ENCODE measurements at regions not wholly inside any gene's neighbourhood (a gene's known extent, or its start where the extent isn't known, plus 50 kb on each side); places are given as distances from the start of the nearest gene placed in this dataset.

GRCh38 chr2:40535972-40536371 is 84.1 kb upstream of the SLC8A1 start:
- FAIRE-seq (no peak), DNase-seq (no peak)
- WGBS, 3 donors, result 71 to 75% (median 72%) methylated on average over 4 of the region's 4 CpGs
- no peaks in the 10 kb centered on the region for H3K36me3 ChIP-seq (ENCODE audit: control insufficient read depth in 3 of 3, insufficient read depth in 2 of 3, low read depth in 1 of 3, low read length in 3 of 3)
- H3K4me1 ChIP-seq (ENCODE audit: control insufficient read depth in 3 of 3, insufficient read depth in 2 of 3, low read depth in 1 of 3, low read length in 2 of 3), result peaks cover 0 to 2% (median 0%) of the 10 kb centered on the region in 3 donors
- H3K9me3 ChIP-seq (ENCODE audit: control insufficient read depth in 2 of 2, insufficient read depth in 1 of 2, low read depth in 1 of 2, low read length in 1 of 2), result no peaks in the 10 kb centered on the region
- no peak overlapping the region for H3K27ac ChIP-seq (ENCODE audit: low read depth in 1 of 3, low read length in 2 of 3)
- H3K27me3 ChIP-seq (ENCODE audit: control insufficient read depth in 3 of 3, insufficient read depth in 3 of 3, low read length in 3 of 3), result no peaks in the 10 kb centered on the region
- no peak overlapping the region for H3K4me3 ChIP-seq (ENCODE audit: low read depth in 1 of 3, low read length in 3 of 3)

GRCh38 chr2:40540026-40540425 is 88.1 kb upstream of the SLC8A1 start:
- FAIRE-seq, result no peak
- DNase-seq, result peak; percentile 12 to 85
- H3K27ac ChIP-seq (ENCODE audit: low read depth in 1 of 3, low read length in 2 of 3), result peak overlapping the region in 1 of 3 donors; percentile 48
- peak overlapping the region in 1 of 3 donors; percentile 27 for H3K4me3 ChIP-seq (ENCODE audit: low read depth in 1 of 3, low read length in 3 of 3)
- 19 to 71% (median 31%) methylated on average over 3 of the region's 3 CpGs for WGBS, 3 donors
- H3K9me3 ChIP-seq (ENCODE audit: control insufficient read depth in 2 of 2, insufficient read depth in 1 of 2, low read depth in 1 of 2, low read length in 1 of 2), result no peaks in the 10 kb centered on the region
- H3K4me1 ChIP-seq (ENCODE audit: control insufficient read depth in 3 of 3, insufficient read depth in 2 of 3, low read depth in 1 of 3, low read length in 2 of 3), result peaks cover 0 to 4% (median 3%) of the 10 kb centered on the region in 3 donors
- no peaks in the 10 kb centered on the region for H3K27me3 ChIP-seq (ENCODE audit: control insufficient read depth in 3 of 3, insufficient read depth in 3 of 3, low read length in 3 of 3)
- H3K36me3 ChIP-seq (ENCODE audit: control insufficient read depth in 3 of 3, insufficient read depth in 2 of 3, low read depth in 1 of 3, low read length in 3 of 3), result no peaks in the 10 kb centered on the region

GRCh38 chr2:40543381-40543780 is 91.5 kb upstream of the SLC8A1 start:
- WGBS, 3 donors, result 21 to 62% (median 40%) methylated on average over 2 of the region's 2 CpGs
- no peak overlapping the region for H3K4me3 ChIP-seq (ENCODE audit: low read depth in 1 of 3, low read length in 3 of 3)
- FAIRE-seq (no peak), DNase-seq (peak in 1 of 2 donors; percentile 49)
- H3K27me3 ChIP-seq (ENCODE audit: control insufficient read depth in 3 of 3, insufficient read depth in 3 of 3, low read length in 3 of 3), result no peaks in the 10 kb centered on the region
- no peaks in the 10 kb centered on the region for H3K36me3 ChIP-seq (ENCODE audit: control insufficient read depth in 3 of 3, insufficient read depth in 2 of 3, low read depth in 1 of 3, low read length in 3 of 3)
- no peaks in the 10 kb centered on the region for H3K9me3 ChIP-seq (ENCODE audit: control insufficient read depth in 2 of 2, insufficient read depth in 1 of 2, low read depth in 1 of 2, low read length in 1 of 2)
- peaks cover 0 to 7% (median 3%) of the 10 kb centered on the region in 3 donors for H3K4me1 ChIP-seq (ENCODE audit: control insufficient read depth in 3 of 3, insufficient read depth in 2 of 3, low read depth in 1 of 3, low read length in 2 of 3)
- H3K27ac ChIP-seq (ENCODE audit: low read depth in 1 of 3, low read length in 2 of 3), result no peak overlapping the region

- peak overlapping the region in 1 of 3 donors; percentile 60 for H3K27ac ChIP-seq (ENCODE audit: low read depth in 1 of 3, low read length in 2 of 3)
- no peak overlapping the region for H3K4me3 ChIP-seq (ENCODE audit: low read depth in 1 of 3, low read length in 3 of 3)
- no peaks in the 10 kb centered on the region for H3K27me3 ChIP-seq (ENCODE audit: control insufficient read depth in 3 of 3, insufficient read depth in 3 of 3, low read length in 3 of 3)
- WGBS, 3 donors, result 93 to 98% (median 93%) methylated on average over 3 of the region's 3 CpGs
- peaks cover 0 to 7% (median 3%) of the 10 kb centered on the region in 3 donors for H3K4me1 ChIP-seq (ENCODE audit: control insufficient read depth in 3 of 3, insufficient read depth in 2 of 3, low read depth in 1 of 3, low read length in 2 of 3)
- DNase-seq (no peak), FAIRE-seq (no peak)
- H3K36me3 ChIP-seq (ENCODE audit: control insufficient read depth in 3 of 3, insufficient read depth in 2 of 3, low read depth in 1 of 3, low read length in 3 of 3), result no peaks in the 10 kb centered on the region
- H3K9me3 ChIP-seq (ENCODE audit: control insufficient read depth in 2 of 2, insufficient read depth in 1 of 2, low read depth in 1 of 2, low read length in 1 of 2), result no peaks in the 10 kb centered on the region
Measured at GRCh38 chr2:40544072-40544471, 92.2 kb upstream of the SLC8A1 start.

- no peaks in the 10 kb centered on the region for H3K9me3 ChIP-seq (ENCODE audit: control insufficient read depth in 2 of 2, insufficient read depth in 1 of 2, low read depth in 1 of 2, low read length in 1 of 2)
- H3K27me3 ChIP-seq (ENCODE audit: control insufficient read depth in 3 of 3, insufficient read depth in 3 of 3, low read length in 3 of 3), result no peaks in the 10 kb centered on the region
- peak overlapping the region in 1 of 3 donors; percentile 32 for H3K27ac ChIP-seq (ENCODE audit: low read depth in 1 of 3, low read length in 2 of 3)
- FAIRE-seq (peak; percentile 88), DNase-seq (peak in 1 of 2 donors; percentile 96)
- H3K36me3 ChIP-seq (ENCODE audit: control insufficient read depth in 3 of 3, insufficient read depth in 2 of 3, low read depth in 1 of 3, low read length in 3 of 3), result no peaks in the 10 kb centered on the region
- WGBS, 3 donors, result 9 to 62% (median 24%) methylated on average over 4 of the region's 4 CpGs
- no peak overlapping the region for H3K4me3 ChIP-seq (ENCODE audit: low read depth in 1 of 3, low read length in 3 of 3)
- H3K4me1 ChIP-seq (ENCODE audit: control insufficient read depth in 3 of 3, insufficient read depth in 2 of 3, low read depth in 1 of 3, low read length in 2 of 3), result peaks cover 0 to 7% (median 3%) of the 10 kb centered on the region in 3 donors
Measured at GRCh38 chr2:40545645-40546044, 93.8 kb upstream of the SLC8A1 start.

- Histone ChIP-seq H3K4me3 (ENCODE audit: low read depth in 1 of 3, low read length in 3 of 3) (no peak overlapping the region), H3K36me3 (ENCODE audit: control insufficient read depth in 3 of 3, insufficient read depth in 2 of 3, low read depth in 1 of 3, low read length in 3 of 3) (no peaks in the 10 kb centered on the region), H3K27me3 (ENCODE audit: control insufficient read depth in 3 of 3, insufficient read depth in 3 of 3, low read length in 3 of 3) (no peaks in the 10 kb centered on the region), H3K4me1 (ENCODE audit: control insufficient read depth in 3 of 3, insufficient read depth in 2 of 3, low read depth in 1 of 3, low read length in 2 of 3) (peaks cover 0 to 7% (median 0%) of the 10 kb centered on the region in 3 donors), H3K27ac (ENCODE audit: low read depth in 1 of 3, low read length in 2 of 3) (peak overlapping the region in 1 of 3 donors; percentile 55), H3K9me3 (ENCODE audit: control insufficient read depth in 2 of 2, insufficient read depth in 1 of 2, low read depth in 1 of 2, low read length in 1 of 2) (no peaks in the 10 kb centered on the region)
- 16 to 56% (median 31%) methylated on average over 8 of the region's 8 CpGs for WGBS, 3 donors
- FAIRE-seq (peak; percentile 97), DNase-seq (peak; percentile 5 to 84)
Measured at GRCh38 chr2:40546439-40547191, 94.7 kb upstream of the SLC8A1 start.

GRCh38 chr2:40548521-40548920 is 96.6 kb upstream of the SLC8A1 start:
- H3K36me3 ChIP-seq (ENCODE audit: control insufficient read depth in 3 of 3, insufficient read depth in 2 of 3, low read depth in 1 of 3, low read length in 3 of 3), result no peaks in the 10 kb centered on the region
- H3K4me1 ChIP-seq (ENCODE audit: control insufficient read depth in 3 of 3, insufficient read depth in 2 of 3, low read depth in 1 of 3, low read length in 2 of 3), result peaks cover 0 to 7% (median 0%) of the 10 kb centered on the region in 3 donors
- 92 to 94% (median 93%) methylated on average over 1 of the region's 1 CpG for WGBS, 3 donors
- H3K27ac ChIP-seq (ENCODE audit: low read depth in 1 of 3, low read length in 2 of 3), result no peak overlapping the region
- FAIRE-seq (no peak), DNase-seq (no peak)
- H3K9me3 ChIP-seq (ENCODE audit: control insufficient read depth in 2 of 2, insufficient read depth in 1 of 2, low read depth in 1 of 2, low read length in 1 of 2), result no peaks in the 10 kb centered on the region
- H3K27me3 ChIP-seq (ENCODE audit: control insufficient read depth in 3 of 3, insufficient read depth in 3 of 3, low read length in 3 of 3), result no peaks in the 10 kb centered on the region
- H3K4me3 ChIP-seq (ENCODE audit: low read depth in 1 of 3, low read length in 3 of 3), result no peak overlapping the region

- Histone ChIP-seq H3K27ac (ENCODE audit: low read depth in 1 of 3, low read length in 2 of 3) (no peak overlapping the region), H3K4me3 (ENCODE audit: low read depth in 1 of 3, low read length in 3 of 3) (no peak overlapping the region), H3K9me3 (ENCODE audit: control insufficient read depth in 2 of 2, insufficient read depth in 1 of 2, low read depth in 1 of 2, low read length in 1 of 2) (no peaks in the 10 kb centered on the region), H3K27me3 (ENCODE audit: control insufficient read depth in 3 of 3, insufficient read depth in 3 of 3, low read length in 3 of 3) (no peaks in the 10 kb centered on the region), H3K4me1 (ENCODE audit: control insufficient read depth in 3 of 3, insufficient read depth in 2 of 3, low read depth in 1 of 3, low read length in 2 of 3) (peaks cover 0 to 3% (median 0%) of the 10 kb centered on the region in 3 donors), H3K36me3 (ENCODE audit: control insufficient read depth in 3 of 3, insufficient read depth in 2 of 3, low read depth in 1 of 3, low read length in 3 of 3) (no peaks in the 10 kb centered on the region)
- FAIRE-seq, result no peak
- 21 to 60% (median 35%) methylated on average over 1 of the region's 1 CpG for WGBS, 3 donors
- DNase-seq, result peak; percentile 18 to 73
Measured at GRCh38 chr2:40550085-40550484, 98.2 kb upstream of the SLC8A1 start.
